ENCODE measurements at regions not wholly inside any gene's neighbourhood (a gene's known extent, or its start where the extent isn't known, plus 50 kb on each side); places are given as distances from the start of the nearest gene placed in this dataset.

DNA sequence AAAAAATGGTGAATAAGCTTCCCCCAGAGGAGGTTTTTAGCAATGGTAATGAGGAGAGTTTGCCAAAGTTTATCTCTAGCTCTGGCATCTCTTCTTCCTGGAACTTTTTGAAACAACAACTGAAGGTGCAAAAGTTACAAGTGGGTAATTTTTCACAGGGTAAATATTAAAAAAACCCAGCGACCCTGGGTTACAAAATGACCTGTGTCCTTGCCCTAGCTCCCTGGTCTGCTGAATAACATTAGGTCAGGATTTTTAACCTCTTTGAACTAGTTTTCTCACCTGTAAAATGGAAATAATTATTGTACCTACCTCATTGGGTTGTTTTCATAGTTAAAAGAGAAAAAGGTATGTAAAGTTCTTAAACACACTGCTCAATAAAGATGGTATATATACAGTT lies 332.4 kb upstream of the DUSP10 start:
- TF ChIP-seq, protein P1, sequence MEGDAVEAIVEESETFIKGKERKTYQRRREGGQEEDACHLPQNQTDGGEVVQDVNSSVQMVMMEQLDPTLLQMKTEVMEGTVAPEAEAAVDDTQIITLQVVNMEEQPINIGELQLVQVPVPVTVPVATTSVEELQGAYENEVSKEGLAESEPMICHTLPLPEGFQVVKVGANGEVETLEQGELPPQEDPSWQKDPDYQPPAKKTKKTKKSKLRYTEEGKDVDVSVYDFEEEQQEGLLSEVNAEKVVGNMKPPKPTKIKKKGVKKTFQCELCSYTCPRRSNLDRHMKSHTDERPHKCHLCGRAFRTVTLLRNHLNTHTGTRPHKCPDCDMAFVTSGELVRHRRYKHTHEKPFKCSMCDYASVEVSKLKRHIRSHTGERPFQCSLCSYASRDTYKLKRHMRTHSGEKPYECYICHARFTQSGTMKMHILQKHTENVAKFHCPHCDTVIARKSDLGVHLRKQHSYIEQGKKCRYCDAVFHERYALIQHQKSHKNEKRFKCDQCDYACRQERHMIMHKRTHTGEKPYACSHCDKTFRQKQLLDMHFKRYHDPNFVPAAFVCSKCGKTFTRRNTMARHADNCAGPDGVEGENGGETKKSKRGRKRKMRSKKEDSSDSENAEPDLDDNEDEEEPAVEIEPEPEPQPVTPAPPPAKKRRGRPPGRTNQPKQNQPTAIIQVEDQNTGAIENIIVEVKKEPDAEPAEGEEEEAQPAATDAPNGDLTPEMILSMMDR (IDR thresholded peaks at IDR 0.05 in 8 of 11, conservative IDR thresholded peaks at IDR 0.05 in 3 of 11): no peak
- TF ChIP-seq POLR2A (IDR thresholded peaks at IDR 0.05) (no peak), POLR2AphosphoS5 (IDR thresholded peaks at IDR 0.05) (no peak)
